ENCODE measurements at regions not wholly inside any gene's neighbourhood (a gene's known extent, or its start where the extent isn't known, plus 50 kb on each side); places are given as distances from the start of the nearest gene placed in this dataset.

GRCh38 chr18:65606551-65607130, 144.2 kb upstream of the CDH7 start:
- TF ChIP-seq CTCF (IDR thresholded peaks at IDR 0.05) (no peak), POLR2A (IDR thresholded peaks at IDR 0.05) (no peak)
